Lower leg skin (tissue), 3 donors: ENCODE measurements at regions not wholly inside any gene's neighbourhood (a gene's known extent, or its start where the extent isn't known, plus 50 kb on each side); places are given as distances from the start of the nearest gene placed in this dataset.

Experiments used
- POLR2A ChIP-seq, 2 donors: fragments of 450-650 bp; IDR thresholded peaks; one replicate each; pipeline ENCODE4 v1.6.1; 2016 to 2017; ENCODE audit warnings: antibody characterized with exemption in 2 of 2, mild to moderate bottlenecking in 1 of 2, moderate library complexity in 1 of 2
- TF ChIP-seq, protein P1 (sequence below), 3 donors: fragments of 450-650 bp; IDR thresholded peaks; one replicate each; pipeline ENCODE4 v1.5.1; 2016; ENCODE audit warnings: antibody characterized with exemption in 3 of 3, mild to moderate bottlenecking in 3 of 3, moderate library complexity in 2 of 3

GRCh38 chr9:107927276-107927675 is 437.7 kb upstream of the KLF4 start:
- no peak for TF ChIP-seq POLR2A (IDR thresholded peaks at IDR 0.05)
- TF ChIP-seq, protein P1, sequence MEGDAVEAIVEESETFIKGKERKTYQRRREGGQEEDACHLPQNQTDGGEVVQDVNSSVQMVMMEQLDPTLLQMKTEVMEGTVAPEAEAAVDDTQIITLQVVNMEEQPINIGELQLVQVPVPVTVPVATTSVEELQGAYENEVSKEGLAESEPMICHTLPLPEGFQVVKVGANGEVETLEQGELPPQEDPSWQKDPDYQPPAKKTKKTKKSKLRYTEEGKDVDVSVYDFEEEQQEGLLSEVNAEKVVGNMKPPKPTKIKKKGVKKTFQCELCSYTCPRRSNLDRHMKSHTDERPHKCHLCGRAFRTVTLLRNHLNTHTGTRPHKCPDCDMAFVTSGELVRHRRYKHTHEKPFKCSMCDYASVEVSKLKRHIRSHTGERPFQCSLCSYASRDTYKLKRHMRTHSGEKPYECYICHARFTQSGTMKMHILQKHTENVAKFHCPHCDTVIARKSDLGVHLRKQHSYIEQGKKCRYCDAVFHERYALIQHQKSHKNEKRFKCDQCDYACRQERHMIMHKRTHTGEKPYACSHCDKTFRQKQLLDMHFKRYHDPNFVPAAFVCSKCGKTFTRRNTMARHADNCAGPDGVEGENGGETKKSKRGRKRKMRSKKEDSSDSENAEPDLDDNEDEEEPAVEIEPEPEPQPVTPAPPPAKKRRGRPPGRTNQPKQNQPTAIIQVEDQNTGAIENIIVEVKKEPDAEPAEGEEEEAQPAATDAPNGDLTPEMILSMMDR (IDR thresholded peaks at IDR 0.05): no peak
